GM12891 (cell line): ENCODE measurements at regions not wholly inside any gene's neighbourhood (a gene's known extent, or its start where the extent isn't known, plus 50 kb on each side); places are given as distances from the start of the nearest gene placed in this dataset.

Source experiments
- PAX5 ChIP-seq: IDR thresholded peaks from 2 replicates; pipeline ENCODE4 v1.6.1; 2011; ENCODE audit warnings: low read length, moderate library complexity, mild to moderate bottlenecking; ENCODE audit not compliant: insufficient read depth, severe bottlenecking
- POLR2AphosphoS5 ChIP-seq: IDR thresholded peaks from 2 replicates; pipeline ENCODE4 v1.6.1; 2011; ENCODE audit warnings: low read depth, low read length, control low read depth

GRCh38 chr4:188232428-188232827, 93.2 kb downstream of the TRIML1 start:
- TF ChIP-seq POLR2AphosphoS5 (no peak), PAX5 (no peak)
